ENCODE measurements at regions not wholly inside any gene's neighbourhood (a gene's known extent, or its start where the extent isn't known, plus 50 kb on each side); places are given as distances from the start of the nearest gene placed in this dataset.
"Not testable (repeated sequence)": the region's sequence is repeated elsewhere in the genome, so short reads cannot be mapped to it uniquely, and the experiment has no call there.

GRCh38 chr5:116872986-116873385 lies 298.4 kb upstream of the SEMA6A start:
- Mint-ChIP-seq H3K9me3 (ENCODE audit: low read depth) (peaks cover 10% of the 10 kb centered on the region), H3K4me3 (ENCODE audit: unreplicated experiment) (no peak overlapping the region), H3K27ac (ENCODE audit: unreplicated experiment) (no peak overlapping the region), H3K27me3 (ENCODE audit: low read depth) (no peaks in the 10 kb centered on the region), H3K36me3 (ENCODE audit: low read depth) (no peaks in the 10 kb centered on the region), H3K4me1 (ENCODE audit: low read depth) (no peaks in the 10 kb centered on the region)
- no peak for DNase-seq (ENCODE audit: low spot score)
- TF ChIP-seq CTCF (IDR thresholded peaks at IDR 0.05), result no peak

GRCh38 chr5:116872486-116872885 lies 297.9 kb upstream of the SEMA6A start:
- H3K4me1 Mint-ChIP-seq (ENCODE audit: low read depth), result no peaks in the 10 kb centered on the region
- H3K27me3 Mint-ChIP-seq (ENCODE audit: low read depth), result no peaks in the 10 kb centered on the region
- H3K36me3 Mint-ChIP-seq (ENCODE audit: low read depth), result no peaks in the 10 kb centered on the region
- no peak overlapping the region for H3K27ac Mint-ChIP-seq (ENCODE audit: unreplicated experiment)
- DNase-seq (ENCODE audit: low spot score), result no peak
- H3K4me3 Mint-ChIP-seq (ENCODE audit: unreplicated experiment), result no peak overlapping the region
- peaks cover 11% of the 10 kb centered on the region for H3K9me3 Mint-ChIP-seq (ENCODE audit: low read depth)
- no peak for TF ChIP-seq CTCF (IDR thresholded peaks at IDR 0.05)

- not testable (repeated sequence) for H3K4me3 Mint-ChIP-seq (ENCODE audit: unreplicated experiment); H3K36me3 Mint-ChIP-seq (ENCODE audit: low read depth); H3K27ac Mint-ChIP-seq (ENCODE audit: unreplicated experiment); H3K27me3 Mint-ChIP-seq (ENCODE audit: low read depth); H3K4me1 Mint-ChIP-seq (ENCODE audit: low read depth); DNase-seq (ENCODE audit: low spot score)
- peaks cover 14% of the 10 kb centered on the region for H3K9me3 Mint-ChIP-seq (ENCODE audit: low read depth)
Measured at GRCh38 chr5:116867825-116868224, 293.2 kb upstream of the SEMA6A start.

- Mint-ChIP-seq H3K9me3 (ENCODE audit: low read depth) (peaks cover 14% of the 10 kb centered on the region), H3K36me3 (ENCODE audit: low read depth) (no peaks in the 10 kb centered on the region), H3K4me3 (ENCODE audit: unreplicated experiment) (no peak overlapping the region), H3K27ac (ENCODE audit: unreplicated experiment) (no peak overlapping the region), H3K4me1 (ENCODE audit: low read depth) (no peaks in the 10 kb centered on the region), H3K27me3 (ENCODE audit: low read depth) (no peaks in the 10 kb centered on the region)
- TF ChIP-seq CTCF (IDR thresholded peaks at IDR 0.05), result no peak
- no peak for DNase-seq (ENCODE audit: low spot score)
Measured at GRCh38 chr5:116865651-116866050, 291.0 kb upstream of the SEMA6A start.

- TF ChIP-seq CTCF (IDR thresholded peaks at IDR 0.05), result no peak
- DNase-seq (ENCODE audit: low spot score), result no peak
- no peaks in the 10 kb centered on the region for H3K36me3 Mint-ChIP-seq (ENCODE audit: low read depth)
- no peaks in the 10 kb centered on the region for H3K4me1 Mint-ChIP-seq (ENCODE audit: low read depth)
- H3K27me3 Mint-ChIP-seq (ENCODE audit: low read depth), result no peaks in the 10 kb centered on the region
- H3K9me3 Mint-ChIP-seq (ENCODE audit: low read depth), result peaks cover 9% of the 10 kb centered on the region
- no peak overlapping the region for H3K4me3 Mint-ChIP-seq (ENCODE audit: unreplicated experiment)
- no peak overlapping the region for H3K27ac Mint-ChIP-seq (ENCODE audit: unreplicated experiment)
Measured at GRCh38 chr5:116864838-116865190, 290.2 kb upstream of the SEMA6A start.

- no peak for DNase-seq (ENCODE audit: low spot score)
- no peaks in the 10 kb centered on the region for H3K4me1 Mint-ChIP-seq (ENCODE audit: low read depth)
- no peaks in the 10 kb centered on the region for H3K36me3 Mint-ChIP-seq (ENCODE audit: low read depth)
- peaks cover 6% of the 10 kb centered on the region for H3K9me3 Mint-ChIP-seq (ENCODE audit: low read depth)
- no peaks in the 10 kb centered on the region for H3K27me3 Mint-ChIP-seq (ENCODE audit: low read depth)
- no peak for TF ChIP-seq CTCF (IDR thresholded peaks at IDR 0.05)
- no peak overlapping the region for H3K27ac Mint-ChIP-seq (ENCODE audit: unreplicated experiment)
- H3K4me3 Mint-ChIP-seq (ENCODE audit: unreplicated experiment), result no peak overlapping the region
Measured at GRCh38 chr5:116864157-116864837, 289.7 kb upstream of the SEMA6A start.
